ACC112 (cell line): ENCODE measurements at regions not wholly inside any gene's neighbourhood (a gene's known extent, or its start where the extent isn't known, plus 50 kb on each side); places are given as distances from the start of the nearest gene placed in this dataset.
A peak's percentile ranks its signal among the peaks of the same experiment; 100 is the strongest.

Experiments used
- H2AFZ ChIP-seq: fragments of 200-600 bp; sonication (generic); one replicate; pipeline ENCODE4 v1.6.0; 2017; ENCODE audit warnings: antibody characterized with exemption, low read length; ENCODE audit not compliant: unreplicated experiment
- H3K27ac ChIP-seq: fragments of 200-600 bp; sonication (generic); 2 replicates; pipeline ENCODE4 v1.5.1; 2014; ENCODE audit warnings: low read depth, mild to moderate bottlenecking, antibody characterized with exemption, low read length, moderate library complexity
- H3K27me3 ChIP-seq: fragments of 200-600 bp; sonication (generic); 2 replicates; pipeline ENCODE4 v1.6.1; 2014; ENCODE audit warnings: mild to moderate bottlenecking, antibody characterized with exemption, low read length, moderate library complexity, mixed read lengths; ENCODE audit not compliant: insufficient read depth
- H3K36me3 ChIP-seq: fragments of 200-600 bp; sonication (generic); 2 replicates; pipeline ENCODE4 v1.6.1; 2016; ENCODE audit warnings: mild to moderate bottlenecking, antibody characterized with exemption, low read length, moderate library complexity, mixed read lengths; ENCODE audit not compliant: insufficient read depth
- H3K4me1 ChIP-seq: fragments of 200-600 bp; sonication (generic); one replicate; pipeline ENCODE4 v1.6.1; 2016; ENCODE audit warnings: low read length, mixed read lengths; ENCODE audit not compliant: insufficient read depth, unreplicated experiment, control insufficient read depth
- H3K4me3 ChIP-seq: fragments of 200-600 bp; sonication (generic); 2 replicates; pipeline ENCODE4 v1.5.1; 2014; ENCODE audit warnings: mild to moderate bottlenecking, low read depth, low read length
- H3K79me2 ChIP-seq: fragments of 200-600 bp; sonication (generic); one replicate; pipeline ENCODE4 v1.6.0; 2016; ENCODE audit warnings: low read length; ENCODE audit not compliant: control insufficient read depth, unreplicated experiment, insufficient read depth

DNA sequence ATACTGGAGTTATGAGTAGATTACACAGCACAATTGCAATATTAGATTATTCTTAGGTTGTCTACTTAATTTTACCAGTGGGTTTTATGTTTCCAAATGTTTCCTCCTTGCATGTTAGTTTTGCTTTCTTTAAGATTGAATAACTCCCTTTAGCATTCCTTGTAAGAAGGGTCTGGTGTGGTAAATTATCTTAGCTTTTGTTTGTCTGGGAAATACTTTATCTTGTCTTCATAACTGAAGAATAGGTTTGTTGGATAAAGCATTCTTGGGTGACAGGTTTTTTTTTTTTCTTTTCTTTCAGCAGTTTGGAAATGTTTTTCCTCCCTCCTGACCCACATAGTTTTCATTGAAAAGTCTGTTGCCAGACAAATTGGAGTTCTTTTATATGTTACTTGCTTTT is 531.1 kb downstream of the ANXA1 start:
- Histone ChIP-seq H3K27me3 (no peaks in the 10 kb centered on the region), H3K4me3 (no peak overlapping the region), H2AFZ (no peak overlapping the region), H3K4me1 (peaks cover 8% of the 10 kb centered on the region), H3K79me2 (no peaks in the 10 kb centered on the region), H3K27ac (no peak overlapping the region), H3K36me3 (no peaks in the 10 kb centered on the region)

DNA sequence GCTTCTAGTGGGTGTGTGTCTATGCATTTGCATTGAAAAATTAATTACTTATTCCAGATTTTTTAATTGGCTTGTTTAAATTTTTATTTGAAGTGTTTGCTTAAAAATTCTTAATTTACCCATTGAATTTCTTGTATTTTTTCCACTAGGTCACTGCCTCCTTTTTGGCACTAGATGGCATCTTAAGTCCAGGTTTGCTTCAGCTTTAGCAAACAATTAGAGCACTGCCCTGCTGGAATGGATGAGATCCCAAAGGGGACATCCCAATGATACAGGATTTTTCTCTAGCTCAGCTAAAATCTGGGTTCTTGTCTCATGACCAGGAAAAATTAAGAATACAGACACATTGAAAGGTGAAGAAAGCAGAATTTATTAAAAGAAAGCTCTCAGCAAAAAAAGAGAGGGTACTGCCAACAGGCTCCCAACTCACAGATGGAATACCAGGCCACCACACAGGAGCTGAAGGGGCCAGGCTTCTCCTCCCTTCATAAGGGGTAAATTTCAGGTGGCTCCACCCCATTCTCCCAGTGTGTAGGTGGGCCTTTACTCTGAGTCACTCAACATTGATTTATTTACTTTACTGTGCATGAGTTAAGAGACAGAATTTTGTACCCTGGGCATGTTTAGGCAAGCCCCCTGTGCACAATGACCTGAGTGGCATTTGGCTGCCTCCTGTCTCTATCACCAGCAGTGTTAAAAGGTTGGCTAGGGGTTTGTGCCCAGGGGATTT is 532.4 kb downstream of the ANXA1 start:
- peaks cover 8% of the 10 kb centered on the region for H3K4me1 ChIP-seq
- H2AFZ ChIP-seq, result peak overlapping the region; percentile 44
- peak overlapping the region; percentile 40; the same call in 1 of the 2 replicates for H3K27ac ChIP-seq
- no peaks in the 10 kb centered on the region for H3K27me3 ChIP-seq
- no peak overlapping the region for H3K4me3 ChIP-seq
- H3K79me2 ChIP-seq, result no peaks in the 10 kb centered on the region
- H3K36me3 ChIP-seq, result no peaks in the 10 kb centered on the region

DNA sequence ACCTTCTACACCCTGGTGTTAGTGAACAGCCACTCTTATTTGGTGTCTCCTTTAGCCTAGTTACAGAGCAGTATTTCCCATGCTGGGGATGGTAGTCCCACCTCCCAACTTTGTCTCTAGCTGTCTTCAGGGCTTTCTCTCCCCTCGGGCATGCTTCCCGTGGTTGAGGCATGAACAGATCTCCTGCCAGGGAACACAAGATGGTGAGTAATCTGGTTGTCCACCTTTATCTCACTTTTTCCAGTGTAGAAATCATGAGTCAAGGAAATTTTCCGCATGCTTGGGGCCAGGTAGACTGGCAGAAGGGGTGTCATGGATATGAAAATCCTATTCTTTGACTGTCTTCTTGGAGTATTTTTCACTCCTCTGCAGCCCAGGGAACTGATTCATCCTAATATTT is 532.9 kb downstream of the ANXA1 start:
- Histone ChIP-seq H3K27me3 (no peaks in the 10 kb centered on the region), H3K36me3 (no peaks in the 10 kb centered on the region), H3K79me2 (no peaks in the 10 kb centered on the region), H2AFZ (peak overlapping the region; percentile 44), H3K4me3 (no peak overlapping the region), H3K4me1 (peaks cover 8% of the 10 kb centered on the region), H3K27ac (peak overlapping the region; percentile 40; the same call in 1 of the 2 replicates)

DNA sequence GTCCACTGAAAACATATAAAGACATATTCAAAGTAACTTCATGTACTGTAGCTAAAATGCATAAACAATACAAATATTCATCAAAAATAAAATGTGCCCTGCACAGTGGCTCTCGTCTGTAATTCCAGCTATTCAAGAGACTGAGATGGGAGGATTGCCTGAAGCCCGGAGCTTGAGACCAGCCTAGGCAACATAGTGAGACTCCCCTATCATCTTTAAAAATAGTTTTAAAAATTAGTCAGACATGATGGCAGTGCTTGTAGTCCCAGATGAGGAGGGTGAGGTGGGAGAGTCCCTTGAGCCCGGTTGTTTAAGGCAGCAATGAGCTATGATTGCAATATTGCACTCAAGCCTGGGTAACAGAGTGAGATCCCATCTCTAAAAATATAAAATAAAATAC is 534.1 kb downstream of the ANXA1 start:
- no peak overlapping the region for H3K27ac ChIP-seq
- H3K4me3 ChIP-seq, result no peak overlapping the region
- H3K79me2 ChIP-seq, result no peaks in the 10 kb centered on the region
- no peaks in the 10 kb centered on the region for H3K36me3 ChIP-seq
- no peaks in the 10 kb centered on the region for H3K27me3 ChIP-seq
- H2AFZ ChIP-seq, result no peak overlapping the region
- H3K4me1 ChIP-seq, result peaks cover 8% of the 10 kb centered on the region

DNA sequence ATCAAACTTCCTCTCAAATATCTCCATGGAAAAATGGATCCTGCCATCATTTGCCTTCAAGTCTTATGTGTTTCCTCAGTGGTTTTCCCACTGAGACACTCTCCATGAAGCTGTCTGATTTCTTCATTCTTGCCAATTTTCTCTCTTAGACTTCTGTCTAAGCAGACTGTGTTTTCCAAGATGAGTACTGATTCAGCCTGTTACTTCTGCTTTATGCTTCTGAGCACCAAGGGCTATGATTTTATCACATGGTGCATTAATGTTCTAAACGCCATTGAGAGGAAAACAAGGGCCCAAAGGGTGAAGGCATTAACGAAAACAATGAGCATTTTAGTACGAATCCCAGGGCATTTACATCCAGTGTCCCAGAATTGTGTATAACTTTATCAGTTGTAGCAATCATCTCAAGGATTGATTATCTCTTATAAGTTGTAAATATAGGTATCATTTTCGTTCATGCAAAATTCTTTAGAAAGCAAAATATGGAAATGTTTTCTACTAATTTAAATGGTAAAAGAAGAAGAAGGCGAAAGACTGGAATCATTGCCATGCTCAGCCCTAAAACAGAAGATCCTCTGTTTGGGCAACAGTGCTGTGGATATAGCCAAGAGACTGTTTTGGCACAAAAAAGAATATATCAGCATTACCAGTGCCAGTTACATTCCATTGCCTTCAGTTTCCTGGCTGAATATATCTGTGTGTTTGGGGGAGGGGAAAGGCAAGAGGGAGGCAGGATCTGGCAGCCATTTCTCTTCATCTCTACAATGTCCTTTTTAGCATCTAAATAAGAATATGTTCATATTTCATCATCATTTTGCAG is 537.6 kb downstream of the ANXA1 start:
- Histone ChIP-seq H3K79me2 (no peaks in the 10 kb centered on the region), H3K27ac (no peak overlapping the region), H3K27me3 (no peaks in the 10 kb centered on the region), H3K36me3 (no peaks in the 10 kb centered on the region), H2AFZ (no peak overlapping the region), H3K4me3 (no peak overlapping the region), H3K4me1 (peaks cover 6% of the 10 kb centered on the region)

DNA sequence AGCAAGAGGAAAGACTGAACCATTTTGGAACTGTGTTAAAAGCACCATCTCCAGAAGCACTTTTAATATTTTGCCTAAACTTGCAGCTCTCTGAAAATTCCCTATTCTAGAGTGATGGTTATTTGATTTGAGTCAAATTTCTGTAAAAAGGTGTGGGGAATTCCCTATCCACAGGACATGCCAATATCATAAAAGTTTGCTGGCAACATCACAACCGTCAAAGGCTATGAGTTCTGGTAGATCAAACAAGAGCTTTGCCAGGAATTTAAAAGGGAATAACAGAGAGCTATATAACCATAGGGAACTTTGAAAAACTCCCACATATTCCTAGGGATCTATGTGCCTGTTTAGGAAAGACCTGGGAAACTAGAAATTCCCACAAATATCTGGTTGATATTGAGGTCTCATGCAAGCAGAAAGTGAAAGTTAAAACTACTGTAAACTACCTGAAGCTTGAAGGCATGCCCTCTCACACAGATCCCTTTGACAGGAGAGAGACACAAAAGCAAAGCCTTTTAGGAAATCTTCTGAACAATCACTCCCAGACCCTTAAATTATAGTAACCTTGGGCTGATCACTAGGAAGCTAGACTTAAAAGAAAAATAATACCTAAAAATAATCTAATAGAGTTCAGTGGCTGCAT is 549.9 kb downstream of the ANXA1 start:
- Histone ChIP-seq H3K4me1 (peaks cover 5% of the 10 kb centered on the region), H3K36me3 (no peaks in the 10 kb centered on the region), H3K4me3 (peak overlapping the region; percentile 64), H2AFZ (peak overlapping the region; percentile 97), H3K27me3 (no peaks in the 10 kb centered on the region), H3K79me2 (no peaks in the 10 kb centered on the region), H3K27ac (no peak overlapping the region)

DNA sequence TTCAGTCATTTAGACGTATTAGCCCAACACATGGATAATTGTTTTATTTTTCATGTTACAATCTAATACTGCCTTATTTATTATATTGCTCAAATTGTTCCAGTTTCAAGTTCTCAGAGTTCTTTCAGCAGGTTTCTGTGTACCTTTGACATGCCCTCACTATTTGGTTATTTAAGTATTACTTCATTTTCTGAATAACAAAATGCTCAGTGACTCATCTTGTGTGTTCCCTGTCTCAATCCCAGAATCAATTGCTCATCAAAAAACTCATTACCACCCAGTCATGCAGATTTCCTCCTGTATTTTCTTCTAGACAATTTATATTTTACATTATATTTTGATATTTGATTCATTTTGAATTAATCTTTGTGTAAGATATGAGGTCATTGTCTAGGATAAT is 562.6 kb downstream of the ANXA1 start:
- H3K4me3 ChIP-seq, result no peak overlapping the region
- peak overlapping the region; percentile 56 for H3K27ac ChIP-seq
- H3K36me3 ChIP-seq, result no peaks in the 10 kb centered on the region
- no peaks in the 10 kb centered on the region for H3K27me3 ChIP-seq
- peak overlapping the region; percentile 69 for H2AFZ ChIP-seq
- no peaks in the 10 kb centered on the region for H3K79me2 ChIP-seq
- H3K4me1 ChIP-seq, result peaks cover 20% of the 10 kb centered on the region

DNA sequence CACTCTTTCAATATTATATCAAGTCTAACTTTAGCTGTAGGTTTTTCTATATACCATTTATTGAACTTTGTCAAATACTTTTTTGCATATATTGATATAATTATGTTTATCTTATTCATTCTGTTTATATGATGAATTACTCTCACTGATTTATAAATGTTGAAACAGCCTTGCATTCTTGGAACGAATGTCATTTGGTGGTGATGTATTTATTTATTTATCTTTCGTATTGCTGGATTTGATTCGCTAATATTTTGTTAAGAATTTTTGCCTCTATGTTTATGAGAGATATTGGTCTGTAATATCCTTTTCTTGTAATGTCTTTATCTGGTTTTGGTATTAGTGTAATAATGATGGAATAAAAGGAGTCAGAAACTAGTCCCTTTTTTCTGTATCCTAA is 563.9 kb downstream of the ANXA1 start:
- Histone ChIP-seq H2AFZ (no peak overlapping the region), H3K27ac (no peak overlapping the region), H3K79me2 (no peaks in the 10 kb centered on the region), H3K4me1 (peaks cover 20% of the 10 kb centered on the region), H3K27me3 (no peaks in the 10 kb centered on the region), H3K4me3 (no peak overlapping the region), H3K36me3 (no peaks in the 10 kb centered on the region)

DNA sequence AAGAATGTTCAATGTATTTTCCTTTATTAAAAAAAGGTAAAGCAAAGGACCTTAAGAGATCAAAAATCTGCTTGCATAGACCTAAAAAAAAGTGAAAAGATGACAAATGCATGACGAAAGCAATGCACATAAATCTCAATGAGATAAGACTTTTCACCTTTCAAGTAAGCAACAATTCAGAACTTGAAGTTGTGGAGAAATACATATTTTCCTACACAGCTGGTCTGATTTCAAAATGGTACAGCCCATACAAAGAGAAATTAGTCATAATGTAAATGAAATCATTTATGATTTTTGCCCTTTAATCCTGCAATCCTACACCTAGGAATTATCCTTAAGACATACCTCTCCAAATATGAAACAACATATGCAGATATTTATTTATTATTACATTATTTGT is 568.0 kb downstream of the ANXA1 start:
- no peak overlapping the region for H2AFZ ChIP-seq
- no peaks in the 10 kb centered on the region for H3K36me3 ChIP-seq
- H3K4me1 ChIP-seq, result peaks cover 8% of the 10 kb centered on the region
- no peak overlapping the region for H3K4me3 ChIP-seq
- no peaks in the 10 kb centered on the region for H3K27me3 ChIP-seq
- no peak overlapping the region for H3K27ac ChIP-seq
- no peaks in the 10 kb centered on the region for H3K79me2 ChIP-seq

DNA sequence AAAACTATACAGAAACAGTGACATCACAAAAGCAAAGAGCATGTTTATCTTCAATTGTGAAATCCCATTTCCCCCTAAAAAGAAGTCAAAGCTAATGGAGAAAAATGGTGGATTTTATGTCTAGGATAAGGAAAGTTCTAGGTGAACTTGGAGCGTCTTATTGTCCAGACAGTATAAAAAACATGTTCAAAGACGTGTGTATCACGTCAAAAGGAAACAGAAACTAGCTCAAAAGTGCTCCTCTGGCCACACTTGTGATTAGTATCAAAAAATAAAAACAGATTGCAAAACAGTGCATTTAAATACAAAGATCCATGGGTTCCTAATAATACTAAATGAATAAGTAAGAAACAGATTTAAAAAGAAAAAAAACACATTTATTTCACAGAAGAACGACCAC is 568.9 kb downstream of the ANXA1 start:
- H3K4me1 ChIP-seq, result no peaks in the 10 kb centered on the region
- no peak overlapping the region for H2AFZ ChIP-seq
- H3K36me3 ChIP-seq, result no peaks in the 10 kb centered on the region
- H3K27me3 ChIP-seq, result no peaks in the 10 kb centered on the region
- no peak overlapping the region for H3K27ac ChIP-seq
- no peak overlapping the region for H3K4me3 ChIP-seq
- no peaks in the 10 kb centered on the region for H3K79me2 ChIP-seq
